WTC11 (cell line): ENCODE measurements at regions not wholly inside any gene's neighbourhood (a gene's known extent, or its start where the extent isn't known, plus 50 kb on each side); places are given as distances from the start of the nearest gene placed in this dataset.

ENCODE experiments used
- ATAC-seq: fragments of 200-7000 bp; cut with Tn5 transposase; 2 replicates; pipeline ENCODE4 v1.10.0; 2021; ENCODE audit warnings: mild to moderate bottlenecking, moderate library complexity
- CTCF ChIA-PET: fragments of 300-600 bp; sonication (Branson Sonifier 250); formaldehyde crosslinking; loops from one replicate; lab custom pipeline; 2021; ENCODE audit warnings: antibody characterized with exemption; lab: Charles Lee
- POLR2A ChIA-PET: fragments of 350-600 bp; sonication (Branson Sonifier 250); formaldehyde crosslinking; loops from one replicate; lab custom pipeline; 2021; ENCODE audit warnings: antibody characterized with exemption; lab: Charles Lee
- DNase-seq: peaks from one replicate; pipeline ENCODE4 v3.0.0; 2021; ENCODE audit warnings: low spot score
- H3K27ac Mint-ChIP-seq: 2 replicates; pipeline ENCODE4 v1.8.0; 2021; ENCODE audit warnings: mixed read lengths
- H3K27me3 Mint-ChIP-seq: 2 replicates; pipeline ENCODE4 v1.8.0; 2021; ENCODE audit warnings: low read depth, mild to moderate bottlenecking, moderate library complexity, mixed read lengths
- H3K36me3 Mint-ChIP-seq: 2 replicates; pipeline ENCODE4 v1.8.0; 2021; ENCODE audit warnings: mixed read lengths
- H3K4me1 Mint-ChIP-seq: 2 replicates; pipeline ENCODE4 v1.8.0; 2022; ENCODE audit warnings: mixed read lengths
- H3K4me3 Mint-ChIP-seq: 2 replicates; pipeline ENCODE4 v1.8.0; 2021; ENCODE audit warnings: mild to moderate bottlenecking, moderate library complexity, mixed read lengths
- H3K9me3 Mint-ChIP-seq: 2 replicates; pipeline ENCODE4 v1.8.0; 2021; ENCODE audit warnings: mixed read lengths
- CBFB ChIP-seq: sonication (generic); formaldehyde crosslinking; IDR thresholded peaks from 2 replicates; pipeline ENCODE4 v1.8.1; 2022; ENCODE audit warnings: mild to moderate bottlenecking, low read depth, missing genetic modification reagents
- FOXJ3 ChIP-seq: sonication (generic); formaldehyde crosslinking; IDR thresholded peaks from 2 replicates; pipeline ENCODE4 v1.9.0; 2021; ENCODE audit warnings: missing genetic modification reagents, mild to moderate bottlenecking, borderline replicate concordance
- GABPB1 ChIP-seq: sonication (generic); formaldehyde crosslinking; IDR thresholded peaks from 2 replicates; pipeline ENCODE4 v1.8.1; 2023; ENCODE audit warnings: mild to moderate bottlenecking, missing genetic modification reagents
- GRHL2 ChIP-seq: fragments of 250-450 bp; sonication (Bioruptor Pico); IDR thresholded peaks from 2 replicates; pipeline ENCODE4 v1.8.0; 2022; ENCODE audit warnings: mild to moderate bottlenecking, moderate library complexity; ENCODE audit not compliant: insufficient replicate concordance, severe bottlenecking
- NR2C2 ChIP-seq: sonication (generic); formaldehyde crosslinking; IDR thresholded peaks from 2 replicates; pipeline ENCODE4 v1.8.0; 2022; ENCODE audit warnings: mild to moderate bottlenecking, missing genetic modification reagents
- NR3C1 ChIP-seq: sonication (generic); formaldehyde crosslinking; conservative IDR thresholded peaks from 2 replicates; pipeline ENCODE4 v1.8.1; 2023; ENCODE audit warnings: low read depth, mild to moderate bottlenecking, missing genetic modification reagents
- SMAD4 ChIP-seq: sonication (generic); formaldehyde crosslinking; IDR thresholded peaks from 2 replicates; pipeline ENCODE4 v1.8.0; 2022; ENCODE audit warnings: mild to moderate bottlenecking, missing genetic modification reagents
- SP1 ChIP-seq: sonication (generic); formaldehyde crosslinking; conservative IDR thresholded peaks from 2 replicates; pipeline ENCODE4 v1.8.1; 2022; ENCODE audit warnings: missing genetic modification reagents
- TEAD1 ChIP-seq: sonication (generic); formaldehyde crosslinking; IDR thresholded peaks from 2 replicates; pipeline ENCODE4 v1.8.0; 2022; ENCODE audit warnings: mild to moderate bottlenecking, missing genetic modification reagents
- ZNF121 ChIP-seq: sonication (generic); formaldehyde crosslinking; IDR thresholded peaks from 2 replicates; pipeline ENCODE4 v1.8.0; 2023; ENCODE audit warnings: missing genetic modification reagents
- ZNF138 ChIP-seq: sonication (generic); formaldehyde crosslinking; conservative IDR thresholded peaks from 2 replicates; pipeline ENCODE4 v1.8.1; 2022; ENCODE audit warnings: mild to moderate bottlenecking, moderate library complexity, missing genetic modification reagents
- ZNF219 ChIP-seq: sonication (generic); formaldehyde crosslinking; IDR thresholded peaks from 2 replicates; pipeline ENCODE4 v1.8.0; 2023; ENCODE audit warnings: missing genetic modification reagents, mild to moderate bottlenecking, borderline replicate concordance
- ZNF263 ChIP-seq: sonication (generic); formaldehyde crosslinking; IDR thresholded peaks from 2 replicates; pipeline ENCODE4 v1.8.1; 2022; ENCODE audit warnings: low read depth, mild to moderate bottlenecking, moderate library complexity, missing genetic modification reagents
- ZNF416 ChIP-seq: fragments of 250-450 bp; sonication (Bioruptor Pico); IDR thresholded peaks from 2 replicates; pipeline ENCODE4 v1.9.0; 2021; ENCODE audit warnings: mild to moderate bottlenecking, inconsistent platforms
- ZNF423 ChIP-seq: fragments of 250-450 bp; sonication (Bioruptor Pico); IDR thresholded peaks from 2 replicates; pipeline ENCODE4 v2.1.2; 2022; ENCODE audit warnings: mild to moderate bottlenecking, moderate library complexity
- TF ChIP-seq, protein P1 (sequence below): sonication (generic); formaldehyde crosslinking; IDR thresholded peaks from 2 replicates; pipeline ENCODE4 v1.8.1; 2022; ENCODE audit warnings: mild to moderate bottlenecking, missing genetic modification reagents, moderate library complexity, borderline replicate concordance
- TF ChIP-seq, protein P2 (sequence below): sonication (generic); formaldehyde crosslinking; IDR thresholded peaks from 2 replicates; pipeline ENCODE4 v1.8.1; 2023; ENCODE audit warnings: mild to moderate bottlenecking, moderate library complexity, missing genetic modification reagents
- TF ChIP-seq, protein P3 (sequence below): sonication (generic); formaldehyde crosslinking; IDR thresholded peaks from 2 replicates; pipeline ENCODE4 v1.8.1; 2022; ENCODE audit warnings: mild to moderate bottlenecking, moderate library complexity, missing genetic modification reagents
- TF ChIP-seq, protein P4 (sequence below): sonication (generic); formaldehyde crosslinking; IDR thresholded peaks from 2 replicates; pipeline ENCODE4 v1.8.0; 2023; ENCODE audit warnings: missing genetic modification reagents
- TF ChIP-seq, protein P5 (sequence below): sonication (generic); formaldehyde crosslinking; conservative IDR thresholded peaks from 2 replicates; pipeline ENCODE4 v1.8.1; 2022; ENCODE audit warnings: mild to moderate bottlenecking, missing genetic modification reagents
- TF ChIP-seq, protein P6 (sequence below): fragments of 250-450 bp; sonication (Bioruptor Pico); conservative IDR thresholded peaks from 2 replicates; pipeline ENCODE4 v1.9.0; 2021; ENCODE audit warnings: mild to moderate bottlenecking
- TF ChIP-seq, protein P7 (sequence below): fragments of 250-450 bp; sonication (Bioruptor Pico); IDR thresholded peaks from 2 replicates; pipeline ENCODE4 v1.8.0; 2021; ENCODE audit warnings: mild to moderate bottlenecking

DNA sequence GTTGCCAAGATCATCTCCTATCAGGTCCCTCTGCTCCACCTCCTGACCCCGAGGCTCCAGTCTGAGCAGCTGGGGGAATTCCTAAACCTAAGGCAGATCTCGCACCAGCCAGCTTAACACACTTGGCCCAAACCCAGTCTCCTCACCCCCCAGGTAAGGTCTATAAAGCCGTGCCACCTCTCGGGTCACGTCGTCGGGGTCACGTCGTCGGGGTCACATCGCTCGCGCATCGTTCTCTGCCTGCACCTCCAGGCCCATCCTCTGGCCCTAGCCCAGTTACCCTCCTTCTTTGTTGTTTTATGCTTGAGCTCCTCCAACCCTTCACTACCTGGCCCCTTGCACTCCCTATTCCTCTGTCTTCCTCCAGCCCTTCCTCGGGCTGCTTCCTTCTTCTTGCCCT lies 77.2 kb downstream of the CTSL start:
- Mint-ChIP-seq H3K36me3 (peaks cover 8% of the 10 kb centered on the region), H3K4me3 (no peak overlapping the region), H3K4me1 (no peaks in the 10 kb centered on the region), H3K27me3 (peaks cover 3% of the 10 kb centered on the region), H3K9me3 (peaks cover 13% of the 10 kb centered on the region), H3K27ac (no peak overlapping the region)
- CTCF ChIA-PET = no interaction called here
- no peak for TF ChIP-seq ZNF423
- TF ChIP-seq, protein P1, sequence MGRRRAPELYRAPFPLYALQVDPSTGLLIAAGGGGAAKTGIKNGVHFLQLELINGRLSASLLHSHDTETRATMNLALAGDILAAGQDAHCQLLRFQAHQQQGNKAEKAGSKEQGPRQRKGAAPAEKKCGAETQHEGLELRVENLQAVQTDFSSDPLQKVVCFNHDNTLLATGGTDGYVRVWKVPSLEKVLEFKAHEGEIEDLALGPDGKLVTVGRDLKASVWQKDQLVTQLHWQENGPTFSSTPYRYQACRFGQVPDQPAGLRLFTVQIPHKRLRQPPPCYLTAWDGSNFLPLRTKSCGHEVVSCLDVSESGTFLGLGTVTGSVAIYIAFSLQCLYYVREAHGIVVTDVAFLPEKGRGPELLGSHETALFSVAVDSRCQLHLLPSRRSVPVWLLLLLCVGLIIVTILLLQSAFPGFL (CRISPR knock-in tag) = no peak
- no peak for TF ChIP-seq SP1 (CRISPR knock-in tag)
- TF ChIP-seq ZNF121 (CRISPR knock-in tag) = no peak
- TF ChIP-seq, protein P2, sequence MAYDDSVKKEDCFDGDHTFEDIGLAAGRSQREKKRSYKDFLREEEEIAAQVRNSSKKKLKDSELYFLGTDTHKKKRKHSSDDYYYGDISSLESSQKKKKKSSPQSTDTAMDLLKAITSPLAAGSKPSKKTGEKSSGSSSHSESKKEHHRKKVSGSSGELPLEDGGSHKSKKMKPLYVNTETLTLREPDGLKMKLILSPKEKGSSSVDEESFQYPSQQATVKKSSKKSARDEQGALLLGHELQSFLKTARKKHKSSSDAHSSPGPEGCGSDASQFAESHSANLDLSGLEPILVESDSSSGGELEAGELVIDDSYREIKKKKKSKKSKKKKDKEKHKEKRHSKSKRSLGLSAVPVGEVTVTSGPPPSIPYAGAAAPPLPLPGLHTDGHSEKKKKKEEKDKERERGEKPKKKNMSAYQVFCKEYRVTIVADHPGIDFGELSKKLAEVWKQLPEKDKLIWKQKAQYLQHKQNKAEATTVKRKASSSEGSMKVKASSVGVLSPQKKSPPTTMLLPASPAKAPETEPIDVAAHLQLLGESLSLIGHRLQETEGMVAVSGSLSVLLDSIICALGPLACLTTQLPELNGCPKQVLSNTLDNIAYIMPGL (CRISPR knock-in tag) = no peak
- TF ChIP-seq NR3C1 = no peak
- TF ChIP-seq, protein P3, sequence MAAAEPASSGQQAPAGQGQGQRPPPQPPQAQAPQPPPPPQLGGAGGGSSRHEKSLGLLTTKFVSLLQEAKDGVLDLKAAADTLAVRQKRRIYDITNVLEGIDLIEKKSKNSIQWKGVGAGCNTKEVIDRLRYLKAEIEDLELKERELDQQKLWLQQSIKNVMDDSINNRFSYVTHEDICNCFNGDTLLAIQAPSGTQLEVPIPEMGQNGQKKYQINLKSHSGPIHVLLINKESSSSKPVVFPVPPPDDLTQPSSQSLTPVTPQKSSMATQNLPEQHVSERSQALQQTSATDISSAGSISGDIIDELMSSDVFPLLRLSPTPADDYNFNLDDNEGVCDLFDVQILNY (CRISPR knock-in tag) = no peak
- TF ChIP-seq SMAD4 (CRISPR knock-in tag) = no peak
- no peak for TF ChIP-seq CBFB (CRISPR knock-in tag)
- TF ChIP-seq GABPB1 (CRISPR knock-in tag) = no peak
- TF ChIP-seq ZNF219 (CRISPR knock-in tag) = no peak
- TF ChIP-seq ZNF138 (CRISPR knock-in tag) = no peak
- no peak for TF ChIP-seq NR2C2 (CRISPR knock-in tag)
- TF ChIP-seq, protein P4, sequence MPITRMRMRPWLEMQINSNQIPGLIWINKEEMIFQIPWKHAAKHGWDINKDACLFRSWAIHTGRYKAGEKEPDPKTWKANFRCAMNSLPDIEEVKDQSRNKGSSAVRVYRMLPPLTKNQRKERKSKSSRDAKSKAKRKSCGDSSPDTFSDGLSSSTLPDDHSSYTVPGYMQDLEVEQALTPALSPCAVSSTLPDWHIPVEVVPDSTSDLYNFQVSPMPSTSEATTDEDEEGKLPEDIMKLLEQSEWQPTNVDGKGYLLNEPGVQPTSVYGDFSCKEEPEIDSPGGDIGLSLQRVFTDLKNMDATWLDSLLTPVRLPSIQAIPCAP (CRISPR knock-in tag) = no peak
- no peak for TF ChIP-seq ZNF416 (CRISPR knock-in tag)
- POLR2A ChIA-PET = no interaction called here
- ATAC-seq = no peak
- no peak for DNase-seq

DNA sequence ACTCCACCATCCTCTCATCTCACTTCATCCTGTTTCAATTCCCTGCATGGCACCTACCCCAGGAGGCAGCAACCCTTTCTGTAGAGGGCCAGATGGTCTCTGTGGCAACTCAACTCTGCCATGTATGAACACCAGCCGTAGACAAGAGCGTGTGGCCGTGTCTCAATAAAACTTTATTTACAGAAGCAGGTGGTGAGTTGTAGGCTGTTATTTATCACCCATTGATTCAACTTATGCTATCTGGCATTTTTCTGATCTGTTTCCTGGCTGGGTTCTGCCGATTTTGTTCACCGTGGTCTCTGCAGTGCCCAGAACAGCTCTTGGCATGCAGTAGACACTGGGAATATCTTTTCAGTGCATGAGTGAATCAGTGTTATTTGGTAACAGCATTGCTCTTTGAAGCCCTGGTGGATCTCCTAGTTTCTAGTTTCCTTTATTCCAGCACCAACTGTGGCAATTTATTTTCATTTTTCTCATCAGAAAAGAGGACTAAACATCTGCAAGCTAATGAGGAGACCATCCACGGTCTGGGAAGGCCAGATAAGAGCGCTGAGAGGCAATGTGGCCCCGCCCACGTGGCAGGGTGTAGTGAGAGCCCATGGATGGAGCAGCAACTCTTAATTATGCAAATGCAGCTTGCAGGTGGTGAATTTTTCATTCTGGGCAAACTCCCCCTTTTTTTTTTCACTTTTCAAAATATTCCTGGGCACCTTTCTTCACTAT lies 77.9 kb downstream of the CTSL start:
- TF ChIP-seq, protein P5, sequence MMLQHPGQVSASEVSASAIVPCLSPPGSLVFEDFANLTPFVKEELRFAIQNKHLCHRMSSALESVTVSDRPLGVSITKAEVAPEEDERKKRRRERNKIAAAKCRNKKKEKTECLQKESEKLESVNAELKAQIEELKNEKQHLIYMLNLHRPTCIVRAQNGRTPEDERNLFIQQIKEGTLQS (CRISPR knock-in tag) = no peak
- ATAC-seq = no peak
- Mint-ChIP-seq H3K27me3 (peaks cover 9% of the 10 kb centered on the region), H3K27ac (no peak overlapping the region), H3K9me3 (peaks cover 19% of the 10 kb centered on the region), H3K4me3 (no peak overlapping the region), H3K4me1 (no peaks in the 10 kb centered on the region), H3K36me3 (peaks cover 15% of the 10 kb centered on the region)
- CTCF ChIA-PET = no interaction called here
- POLR2A ChIA-PET = no interaction called here
- DNase-seq = no peak

DNA sequence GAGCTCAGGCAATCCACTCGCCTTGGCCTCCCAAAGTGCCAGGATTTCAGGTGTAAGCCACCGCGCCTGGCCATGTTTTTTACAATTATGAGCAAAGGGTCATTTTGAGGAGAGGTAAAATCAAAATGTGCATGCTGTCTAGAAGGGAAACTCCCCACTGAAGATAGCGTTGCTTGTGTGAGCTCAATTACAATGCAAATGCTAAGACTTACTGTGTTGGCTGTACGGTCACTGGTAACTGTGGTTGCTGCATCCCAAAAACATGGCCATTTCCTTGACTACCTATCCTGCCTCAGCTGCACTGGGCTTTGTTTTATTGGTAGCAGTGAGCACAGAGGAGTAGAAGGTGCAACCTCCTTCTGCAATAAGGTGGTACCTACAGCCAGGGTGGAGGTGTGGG lies 77.4 kb upstream of the SPATA31E1 start:
- H3K27me3 Mint-ChIP-seq = peaks cover 15% of the 10 kb centered on the region
- peaks cover 31% of the 10 kb centered on the region for H3K9me3 Mint-ChIP-seq
- ChIA-PET POLR2A (no interaction called here), CTCF (no interaction called here)
- TF ChIP-seq FOXJ3 (no peak), ZNF263 (CRISPR knock-in tag) (no peak), GRHL2 (CRISPR knock-in tag) (no peak), TEAD1 (CRISPR knock-in tag) (no peak)
- TF ChIP-seq, protein P6, sequence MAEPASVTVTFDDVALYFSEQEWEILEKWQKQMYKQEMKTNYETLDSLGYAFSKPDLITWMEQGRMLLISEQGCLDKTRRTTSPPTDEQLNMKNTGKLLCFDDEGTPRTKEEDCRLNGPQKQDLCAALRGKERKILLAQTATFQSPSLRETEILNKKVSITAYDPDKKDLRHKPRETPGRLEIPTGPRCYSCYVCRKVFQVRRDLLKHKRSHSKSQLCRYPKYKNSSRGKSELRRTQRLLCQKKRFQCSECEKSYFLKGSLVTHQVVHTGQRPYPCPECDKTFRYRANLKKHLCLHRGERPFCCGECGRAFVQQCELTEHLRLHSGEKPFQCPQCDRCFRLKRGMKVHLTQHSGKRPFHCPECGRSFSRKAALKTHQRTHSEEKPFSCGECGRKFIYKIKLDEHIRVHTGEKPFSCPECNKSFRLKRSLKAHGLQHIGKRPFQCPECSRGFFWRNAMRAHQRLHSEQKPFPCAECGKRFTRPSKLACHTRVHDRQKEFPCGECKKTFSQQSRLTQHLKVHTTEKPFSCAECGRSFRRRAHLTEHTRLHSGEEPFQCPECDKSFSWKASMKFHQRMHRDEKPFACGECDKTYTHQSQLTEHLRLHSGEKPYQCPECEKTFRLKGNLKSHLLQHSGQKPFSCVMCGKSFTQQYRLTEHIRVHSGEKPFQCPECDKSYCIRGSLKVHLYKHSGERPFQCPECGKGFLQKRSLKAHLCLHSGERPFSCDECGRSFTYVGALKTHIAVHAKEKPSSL (CRISPR knock-in tag) = no peak
- TF ChIP-seq, protein P7, sequence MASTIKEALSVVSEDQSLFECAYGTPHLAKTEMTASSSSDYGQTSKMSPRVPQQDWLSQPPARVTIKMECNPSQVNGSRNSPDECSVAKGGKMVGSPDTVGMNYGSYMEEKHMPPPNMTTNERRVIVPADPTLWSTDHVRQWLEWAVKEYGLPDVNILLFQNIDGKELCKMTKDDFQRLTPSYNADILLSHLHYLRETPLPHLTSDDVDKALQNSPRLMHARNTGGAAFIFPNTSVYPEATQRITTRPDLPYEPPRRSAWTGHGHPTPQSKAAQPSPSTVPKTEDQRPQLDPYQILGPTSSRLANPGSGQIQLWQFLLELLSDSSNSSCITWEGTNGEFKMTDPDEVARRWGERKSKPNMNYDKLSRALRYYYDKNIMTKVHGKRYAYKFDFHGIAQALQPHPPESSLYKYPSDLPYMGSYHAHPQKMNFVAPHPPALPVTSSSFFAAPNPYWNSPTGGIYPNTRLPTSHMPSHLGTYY (CRISPR knock-in tag) = no peak
- no peak overlapping the region for H3K27ac Mint-ChIP-seq
- H3K36me3 Mint-ChIP-seq = peaks cover 23% of the 10 kb centered on the region
- ATAC-seq (no peak), DNase-seq (no peak)
- no peaks in the 10 kb centered on the region for H3K4me1 Mint-ChIP-seq
- no peak overlapping the region for H3K4me3 Mint-ChIP-seq
